GM12878 (cell line): ENCODE measurements at regions not wholly inside any gene's neighbourhood (a gene's known extent, or its start where the extent isn't known, plus 50 kb on each side); places are given as distances from the start of the nearest gene placed in this dataset.

Experiments used
- ATAC-seq: fragments of 200-7000 bp; cut with Tn5 transposase; 3 replicates; pipeline ENCODE4 v1.9.1; 2020; ENCODE audit warnings: mild to moderate bottlenecking, moderate library complexity
- BruUV-seq: library from RNA; stranded (reverse); fragments of 400-500 nt; replicated peaks from 2 replicates; lab custom pipeline; 2021; lab: Mats Ljungman, UMichigan
- CTCF ChIA-PET: fragments of 300-600 bp; sonication (Branson Sonifier 250); formaldehyde crosslinking; extraction: SDS; loops from one replicate; lab custom pipeline; 2021; ENCODE audit warnings: inconsistent platforms; lab: Yijun Ruan, JAX
- POLR2A ChIA-PET: fragments of 350-600 bp; formaldehyde crosslinking; extraction: SDS; loops from one replicate; lab custom pipeline; 2021; ENCODE audit warnings: inconsistent platforms; lab: Charles Lee
- RAD21 ChIA-PET: fragments of 300-600 bp; sonication (Branson Sonifier 250); formaldehyde crosslinking; loops from one replicate; lab custom pipeline; 2023; ENCODE audit warnings: antibody characterized with exemption; ENCODE audit not compliant: unreplicated experiment; lab: Charles Lee
- SMC1A ChIA-PET: fragments of 300-600 bp; sonication (Branson Sonifier 250); formaldehyde crosslinking; loops from one replicate; lab custom pipeline; 2023; ENCODE audit not compliant: unreplicated experiment, uncharacterized antibody; lab: Charles Lee
- DNase-seq: peaks from one replicate; pipeline ENCODE4 v3.0.0-alpha.2; 2011; ENCODE audit warnings: low read depth, low spot score
- FAIRE-seq: peaks from 3 replicates; lab custom pipeline; 2011; peaks lifted over from hg19 to GRCh38; lab: Jason Lieb, UNC
- H2AFZ ChIP-seq: 2 replicates; pipeline ENCODE4 v1.6.0; 2011; ENCODE audit warnings: low read depth, low read length, control low read depth; ENCODE audit not compliant: control insufficient read depth
- H3K27ac ChIP-seq: 2 replicates; pipeline ENCODE4 v1.5.1; 2011; ENCODE audit warnings: control low read depth; ENCODE audit not compliant: control insufficient read depth, insufficient read depth
- H3K27me3 ChIP-seq, 2 experiments: replicated peaks in 1 of 2; 2 replicates each; pipeline versions ENCODE4 v1.6.0 to v1.6.1; 2011; ENCODE audit warnings: low read length in 1 of 2; ENCODE audit not compliant: control insufficient read depth in 2 of 2, insufficient read depth in 2 of 2
- H3K36me3 ChIP-seq, 2 experiments: 2 replicates each; pipeline ENCODE4 v1.5.1; 2011; ENCODE audit warnings: low read length in 1 of 2; ENCODE audit not compliant: control insufficient read depth in 2 of 2, insufficient read depth in 2 of 2
- H3K4me1 ChIP-seq: 2 replicates; pipeline ENCODE4 v1.6.1; 2011; ENCODE audit warnings: mild to moderate bottlenecking, low read length, moderate library complexity, mixed read lengths; ENCODE audit not compliant: control insufficient read depth, insufficient read depth
- H3K4me2 ChIP-seq: 2 replicates; pipeline ENCODE4 v1.6.0; 2011; ENCODE audit warnings: control low read depth; ENCODE audit not compliant: control insufficient read depth, insufficient read depth
- H3K4me3 ChIP-seq: fragments of 200-600 bp; sonication (generic); 2 replicates; pipeline ENCODE4 v1.5.1; 2016
- H3K79me2 ChIP-seq: 2 replicates; pipeline ENCODE4 v1.6.0; 2011; ENCODE audit warnings: low read length; ENCODE audit not compliant: control insufficient read depth, insufficient read depth
- H3K9ac ChIP-seq: 2 replicates; pipeline ENCODE4 v1.8.0; 2011; ENCODE audit warnings: low read length, control low read depth, mixed read lengths; ENCODE audit not compliant: control insufficient read depth, insufficient read depth
- H3K9me3 ChIP-seq: replicated peaks from 3 replicates; pipeline ENCODE4 v1.5.1; 2011; ENCODE audit warnings: mild to moderate bottlenecking, low read length; ENCODE audit not compliant: control insufficient read depth, insufficient read depth
- H4K20me1 ChIP-seq: 2 replicates; pipeline ENCODE4 v1.6.0; 2011; ENCODE audit not compliant: control insufficient read depth, insufficient read depth
- MTA2 ChIP-seq: fragments of 450-650 bp; IDR thresholded peaks from 2 replicates; pipeline ENCODE4 v1.6.1; 2016; ENCODE audit warnings: low read depth, mild to moderate bottlenecking, moderate library complexity
- NBN ChIP-seq: fragments of 450-650 bp; IDR thresholded peaks from 2 replicates; pipeline ENCODE4 v1.6.1; 2016
- NFIC ChIP-seq: IDR thresholded peaks from 2 replicates; pipeline ENCODE4 v1.6.1; 2012; ENCODE audit warnings: low read depth, mild to moderate bottlenecking, inconsistent platforms, low read length, moderate library complexity
- NRF1 ChIP-seq: conservative IDR thresholded peaks from 2 replicates; pipeline ENCODE4 v1.6.1; 2011; ENCODE audit warnings: mild to moderate bottlenecking, low read depth, low read length, improper control_type of control experiment
- RUNX3 ChIP-seq: IDR thresholded peaks from 2 replicates; pipeline ENCODE4 v1.6.1; 2012; ENCODE audit warnings: low read length, inconsistent platforms
- SIX5 ChIP-seq: IDR thresholded peaks from 2 replicates; pipeline ENCODE4 v1.6.1; 2011; ENCODE audit warnings: mild to moderate bottlenecking, low read depth, low read length, moderate library complexity; ENCODE audit not compliant: severe bottlenecking
- SMARCA5 ChIP-seq: fragments of 450-650 bp; IDR thresholded peaks from 2 replicates; pipeline ENCODE4 v1.6.1; 2017; ENCODE audit warnings: mild to moderate bottlenecking
- ZNF207 ChIP-seq: fragments of 450-650 bp; IDR thresholded peaks from 2 replicates; pipeline ENCODE4 v1.6.1; 2014; ENCODE audit warnings: antibody characterized with exemption, mild to moderate bottlenecking, borderline replicate concordance
- WGBS: methylation state at CpG from one replicate; pipeline ENCODE4 v1.1.6; 2016; ENCODE audit warnings: low lambda C conversion rate; ENCODE audit not compliant: insufficient replicate concordance, insufficient coverage; ENCODE audit errors: missing lambda C conversion rate; 5-methylcytosine and 5-hydroxymethylcytosine counted together
- in situ Hi-C: fragments of 300-500 bp; cut with MboI; formaldehyde crosslinking; loops from 9 replicates; pipeline ENCODE4 v1.14.3; 2018; ENCODE audit warnings: mixed read lengths
- intact Hi-C: fragments of 100-400 bp; cut with micrococcal nuclease; formaldehyde crosslinking; loops from one replicate; pipeline ENCODE4 v1.14.2; 2022; ENCODE audit not compliant: unreplicated experiment

DNA sequence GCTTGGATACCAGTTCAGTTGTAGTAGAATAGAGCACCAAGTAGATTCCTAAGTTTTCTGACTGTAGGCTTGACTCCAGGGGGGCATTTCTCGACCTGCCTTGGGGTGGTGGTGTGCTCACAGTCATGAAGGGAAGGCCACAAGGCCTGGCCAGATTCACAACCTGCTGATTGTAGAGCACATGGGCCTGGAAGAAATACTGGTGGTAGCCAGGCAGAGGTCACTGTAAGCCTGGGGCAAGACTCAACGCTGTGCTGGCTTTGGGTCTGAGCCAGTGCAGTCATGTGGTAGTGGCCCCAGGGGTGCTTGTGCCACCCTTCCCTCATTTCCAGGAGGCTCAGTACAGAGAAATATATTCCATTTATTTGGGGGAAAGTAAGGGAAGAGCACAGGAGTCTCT, 832.3 kb upstream of the SLC10A2 start:
- Histone ChIP-seq H3K4me3 (no peak overlapping the region), H3K27me3 (no peaks in the 10 kb centered on the region), H3K9me3 (no peaks in the 10 kb centered on the region), H3K4me1 (no peaks in the 10 kb centered on the region), H4K20me1 (no peaks in the 10 kb centered on the region), H3K4me2 (no peak overlapping the region), H3K36me3 (no peaks in the 10 kb centered on the region), H3K27ac (no peak overlapping the region), H2AFZ (no peak overlapping the region), H3K79me2 (no peaks in the 10 kb centered on the region), H3K9ac (no peak overlapping the region)
- ATAC-seq = no peak
- DNase-seq = no peak
- POLR2A ChIA-PET = no interaction called here
- FAIRE-seq = no peak
- CTCF ChIA-PET = no interaction called here
- BruUV-seq = no TSS peak
- SMC1A ChIA-PET = no interaction called here
- TF ChIP-seq NBN = no peak
- RAD21 ChIA-PET = no interaction called here
- in situ Hi-C loops (no loop called here), intact Hi-C loops (no loop called here)
- WGBS = 0% methylated on average over 2 of the region's 2 CpGs

DNA sequence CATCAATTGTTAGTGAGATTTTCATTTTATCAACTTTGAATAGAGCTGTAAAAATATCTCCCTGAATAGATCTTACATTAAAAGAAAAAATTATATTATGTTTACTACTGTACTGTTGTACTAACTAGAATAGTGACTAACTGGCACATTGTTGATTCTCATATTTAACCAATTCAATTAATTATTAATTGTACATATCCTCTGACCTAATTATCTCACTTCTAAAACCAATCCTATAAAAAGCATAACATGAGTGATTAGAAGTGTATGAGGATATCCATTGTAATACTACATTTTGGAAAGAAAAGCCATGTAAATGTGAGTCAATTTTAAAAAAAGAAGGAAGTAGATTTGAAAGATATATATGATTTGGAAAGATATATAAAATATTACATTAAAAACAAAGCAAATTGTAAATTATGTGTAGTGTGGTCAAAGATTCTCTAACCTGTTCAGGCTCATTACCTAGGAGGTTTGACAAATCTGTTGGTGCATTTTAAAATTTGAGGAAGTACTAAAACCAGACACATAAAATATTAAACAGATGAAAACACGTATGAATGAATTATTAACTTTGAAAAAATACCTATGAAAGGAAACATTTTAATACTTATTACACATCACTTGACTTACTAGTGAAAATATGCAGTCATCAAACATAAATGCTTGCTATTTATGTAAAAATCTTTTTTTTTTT, 829.8 kb upstream of the SLC10A2 start:
- no peak for TF ChIP-seq ZNF207
- no peak for TF ChIP-seq SMARCA5
- no peak for TF ChIP-seq NRF1
- TF ChIP-seq RUNX3 = no peak
- no peak for TF ChIP-seq NFIC
- TF ChIP-seq SIX5 = no peak
- TF ChIP-seq MTA2 = peak; percentile 42
- Histone ChIP-seq H4K20me1 (no peaks in the 10 kb centered on the region), H3K9ac (no peak overlapping the region), H2AFZ (no peak overlapping the region), H3K36me3 (no peaks in the 10 kb centered on the region), H3K4me2 (no peak overlapping the region), H3K27me3 (no peaks in the 10 kb centered on the region), H3K79me2 (no peaks in the 10 kb centered on the region), H3K4me3 (no peak overlapping the region), H3K27ac (no peak overlapping the region), H3K4me1 (no peaks in the 10 kb centered on the region), H3K9me3 (no peaks in the 10 kb centered on the region)
- RAD21 ChIA-PET = no interaction called here
- ATAC-seq = peak; percentile 43
- BruUV-seq = no TSS peak
- SMC1A ChIA-PET = interaction anchor here (1.0 to 1.5 kb wide), 3 partner anchors 11 to 706 kb away, joined by 3 to 5 read pairs (median 3); no protein-coding TSS in a partner anchor
- intact Hi-C loops (no loop called here), in situ Hi-C loops (no loop called here)
- 0% methylated on average over 1 of the region's 1 CpG for WGBS
- CTCF ChIA-PET = no interaction called here
- POLR2A ChIA-PET = no interaction called here
- no peak for DNase-seq
- no peak for FAIRE-seq
